Astrocyte (in vitro differentiated cells and primary cell): ENCODE measurements at regions not wholly inside any gene's neighbourhood (a gene's known extent, or its start where the extent isn't known, plus 50 kb on each side); places are given as distances from the start of the nearest gene placed in this dataset.
"Not testable (repeated sequence)": the region's sequence is repeated elsewhere in the genome, so short reads cannot be mapped to it uniquely, and the experiment has no call there.

Source experiments
- DNase-seq: peaks from one replicate; pipeline ENCODE4 v3.0.0-alpha.2; 2010; ENCODE audit warnings: low read depth
- FAIRE-seq: peaks from 2 replicates; lab custom pipeline; 2011; peaks lifted over from hg19 to GRCh38; lab: Jason Lieb, UNC
- H2AFZ ChIP-seq: 2 replicates; pipeline ENCODE4 v1.6.0; 2012; ENCODE audit warnings: low read depth, low read length, inconsistent platforms
- H3K27ac ChIP-seq: 2 replicates; pipeline ENCODE4 v1.5.1; 2011; ENCODE audit warnings: low read depth, low read length, inconsistent platforms
- H3K27me3 ChIP-seq: 2 replicates; pipeline ENCODE4 v1.6.0; 2011; ENCODE audit warnings: low read length, inconsistent platforms; ENCODE audit not compliant: insufficient read depth
- H3K36me3 ChIP-seq: 2 replicates; pipeline ENCODE4 v1.5.1; 2011; ENCODE audit warnings: low read length, inconsistent platforms; ENCODE audit not compliant: insufficient read depth
- H3K4me1 ChIP-seq: 2 replicates; pipeline ENCODE4 v1.5.1; 2011; ENCODE audit warnings: low read length, inconsistent platforms; ENCODE audit not compliant: insufficient read depth
- H3K4me2 ChIP-seq: 2 replicates; pipeline ENCODE4 v1.6.0; 2012; ENCODE audit warnings: low read length, inconsistent platforms
- H3K4me3 ChIP-seq: 2 replicates; pipeline ENCODE4 v1.5.1; 2011; ENCODE audit warnings: low read depth, mild to moderate bottlenecking, low read length, inconsistent platforms; ENCODE audit not compliant: insufficient read depth
- H3K79me2 ChIP-seq: 2 replicates; pipeline ENCODE4 v1.6.0; 2012; ENCODE audit warnings: mild to moderate bottlenecking, low read length, inconsistent platforms; ENCODE audit not compliant: insufficient read depth
- H3K9ac ChIP-seq: 2 replicates; pipeline ENCODE4 v1.6.0; 2012; ENCODE audit warnings: mild to moderate bottlenecking, low read length, inconsistent platforms
- H3K9me3 ChIP-seq: 2 replicates; pipeline ENCODE4 v1.5.1; 2012; ENCODE audit warnings: low read depth, mild to moderate bottlenecking, low read length, inconsistent platforms; ENCODE audit not compliant: insufficient read depth
- H4K20me1 ChIP-seq: 2 replicates; pipeline ENCODE4 v1.6.0; 2012; ENCODE audit warnings: low read length, inconsistent platforms; ENCODE audit not compliant: insufficient read depth
- H3K27ac Mint-ChIP-seq: one replicate; pipeline ENCODE4 v1.8.0; 2021; ENCODE audit warnings: mild to moderate bottlenecking, mixed read lengths; ENCODE audit not compliant: unreplicated experiment
- H3K27me3 Mint-ChIP-seq: one replicate; pipeline ENCODE4 v1.8.0; 2021; ENCODE audit warnings: low read depth, mixed read lengths; ENCODE audit not compliant: unreplicated experiment
- H3K36me3 Mint-ChIP-seq: one replicate; pipeline ENCODE4 v1.8.0; 2021; ENCODE audit warnings: low read depth, mixed read lengths; ENCODE audit not compliant: unreplicated experiment
- H3K4me1 Mint-ChIP-seq: one replicate; pipeline ENCODE4 v1.8.0; 2021; ENCODE audit warnings: low read depth, mixed read lengths; ENCODE audit not compliant: unreplicated experiment
- H3K4me3 Mint-ChIP-seq: one replicate; pipeline ENCODE4 v1.8.0; 2021; ENCODE audit warnings: mild to moderate bottlenecking, moderate library complexity, mixed read lengths; ENCODE audit not compliant: unreplicated experiment
- H3K9me3 Mint-ChIP-seq: one replicate; pipeline ENCODE4 v1.8.0; 2021; ENCODE audit warnings: mild to moderate bottlenecking, mixed read lengths; ENCODE audit not compliant: unreplicated experiment
- CTCF ChIP-seq: IDR thresholded peaks from 2 replicates; pipeline ENCODE4 v1.5.1; 2011; ENCODE audit warnings: low read depth, mild to moderate bottlenecking, inconsistent platforms, low read length, moderate library complexity; ENCODE audit not compliant: insufficient read depth
- EZH2 ChIP-seq: IDR thresholded peaks from 2 replicates; pipeline ENCODE4 v1.6.1; 2012; ENCODE audit warnings: mild to moderate bottlenecking, low read length, inconsistent platforms; ENCODE audit not compliant: insufficient read depth

- Mint-ChIP-seq H3K9me3 (no peaks in the 10 kb centered on the region), H3K27ac (no peak overlapping the region), H3K4me1 (no peaks in the 10 kb centered on the region), H3K36me3 (no peaks in the 10 kb centered on the region), H3K4me3 (no peak overlapping the region), H3K27me3 (peaks cover 11% of the 10 kb centered on the region)
- Histone ChIP-seq H3K9me3 (no peaks in the 10 kb centered on the region), H2AFZ (no peak overlapping the region), H3K4me1 (no peaks in the 10 kb centered on the region), H3K36me3 (no peaks in the 10 kb centered on the region), H3K9ac (no peak overlapping the region), H3K4me3 (no peak overlapping the region), H3K4me2 (no peak overlapping the region), H3K27ac (no peak overlapping the region), H3K79me2 (no peaks in the 10 kb centered on the region), H4K20me1 (no peaks in the 10 kb centered on the region), H3K27me3 (no peaks in the 10 kb centered on the region)
- FAIRE-seq (no peak), DNase-seq (no peak)
- TF ChIP-seq CTCF: no peak
- no peak for TF ChIP-seq EZH2
These were observed 95.9 kb upstream of the PRR23C start for GRCh38 chr3:139140553-139140952.

- H3K4me1 ChIP-seq, H3K79me2 ChIP-seq, H3K27ac ChIP-seq, H3K27me3 Mint-ChIP-seq, DNase-seq, H3K4me3 Mint-ChIP-seq, H3K4me3 ChIP-seq, H3K9ac ChIP-seq, H3K4me1 Mint-ChIP-seq, H3K27ac Mint-ChIP-seq, H3K36me3 ChIP-seq, H3K9me3 Mint-ChIP-seq, H3K4me2 ChIP-seq, H3K27me3 ChIP-seq, H3K9me3 ChIP-seq, H2AFZ ChIP-seq, FAIRE-seq, H4K20me1 ChIP-seq, H3K36me3 Mint-ChIP-seq: not testable (repeated sequence)
These were observed 101.3 kb upstream of the PRR23C start for GRCh38 chr3:139145980-139146379.

GRCh38 chr3:139151530-139151929, 106.8 kb upstream of the PRR23C start:
- TF ChIP-seq EZH2: no peak
- TF ChIP-seq CTCF: no peak
- Mint-ChIP-seq H3K36me3 (no peaks in the 10 kb centered on the region), H3K27ac (no peak overlapping the region), H3K4me3 (no peak overlapping the region), H3K27me3 (peaks cover 5% of the 10 kb centered on the region), H3K4me1 (no peaks in the 10 kb centered on the region), H3K9me3 (peaks cover 2% of the 10 kb centered on the region)
- Histone ChIP-seq H3K4me3 (no peak overlapping the region), H3K36me3 (no peaks in the 10 kb centered on the region), H3K27ac (no peak overlapping the region), H3K27me3 (no peaks in the 10 kb centered on the region), H3K9ac (no peak overlapping the region), H3K4me1 (no peaks in the 10 kb centered on the region), H4K20me1 (no peaks in the 10 kb centered on the region), H3K4me2 (no peak overlapping the region), H2AFZ (no peak overlapping the region), H3K79me2 (no peaks in the 10 kb centered on the region), H3K9me3 (no peaks in the 10 kb centered on the region)
- DNase-seq (no peak), FAIRE-seq (no peak)

GRCh38 chr3:139153434-139153833, 108.7 kb upstream of the PRR23C start:
- FAIRE-seq, H3K4me1 ChIP-seq, H3K79me2 ChIP-seq, H3K4me2 ChIP-seq, H3K9me3 ChIP-seq, H3K9ac ChIP-seq, H3K4me3 Mint-ChIP-seq, H3K27me3 Mint-ChIP-seq, H3K36me3 Mint-ChIP-seq, H3K27ac Mint-ChIP-seq, H3K4me1 Mint-ChIP-seq, DNase-seq, H3K27me3 ChIP-seq, H3K36me3 ChIP-seq, H3K9me3 Mint-ChIP-seq, H3K4me3 ChIP-seq, H4K20me1 ChIP-seq, H2AFZ ChIP-seq, H3K27ac ChIP-seq: not testable (repeated sequence)
